ENCODE measurements at regions not wholly inside any gene's neighbourhood (a gene's known extent, or its start where the extent isn't known, plus 50 kb on each side); places are given as distances from the start of the nearest gene placed in this dataset.
"Not testable (repeated sequence)": the region's sequence is repeated elsewhere in the genome, so short reads cannot be mapped to it uniquely, and the experiment has no call there.

- no peaks in the 10 kb centered on the region for H3K4me1 Mint-ChIP-seq (ENCODE audit: unreplicated experiment)
- no peak overlapping the region for H3K4me3 Mint-ChIP-seq (ENCODE audit: unreplicated experiment)
- H3K27me3 Mint-ChIP-seq (ENCODE audit: unreplicated experiment): no peaks in the 10 kb centered on the region
- no peaks in the 10 kb centered on the region for H3K36me3 Mint-ChIP-seq (ENCODE audit: unreplicated experiment)
- DNase-seq (ENCODE audit: extremely low spot score, unreplicated experiment): no peak
- H3K27ac Mint-ChIP-seq (ENCODE audit: unreplicated experiment): no peak overlapping the region
- H3K9me3 Mint-ChIP-seq (ENCODE audit: unreplicated experiment): peaks cover 17% of the 10 kb centered on the region
- no peak for TF ChIP-seq CTCF (IDR thresholded peaks at IDR 0.05)
Observed at GRCh38 chr2:77767388-77768076, 245.4 kb upstream of the LRRTM4 start.

GRCh38 chr2:77768508-77768907, 246.3 kb upstream of the LRRTM4 start:
- Mint-ChIP-seq H3K4me1 (ENCODE audit: unreplicated experiment) (no peaks in the 10 kb centered on the region), H3K4me3 (ENCODE audit: unreplicated experiment) (no peak overlapping the region), H3K9me3 (ENCODE audit: unreplicated experiment) (peaks cover 17% of the 10 kb centered on the region), H3K27me3 (ENCODE audit: unreplicated experiment) (no peaks in the 10 kb centered on the region), H3K36me3 (ENCODE audit: unreplicated experiment) (no peaks in the 10 kb centered on the region), H3K27ac (ENCODE audit: unreplicated experiment) (no peak overlapping the region)
- TF ChIP-seq CTCF (IDR thresholded peaks at IDR 0.05): no peak
- no peak for DNase-seq (ENCODE audit: extremely low spot score, unreplicated experiment)

- Mint-ChIP-seq H3K4me3 (ENCODE audit: unreplicated experiment) (no peak overlapping the region), H3K27me3 (ENCODE audit: unreplicated experiment) (no peaks in the 10 kb centered on the region), H3K36me3 (ENCODE audit: unreplicated experiment) (no peaks in the 10 kb centered on the region), H3K27ac (ENCODE audit: unreplicated experiment) (no peak overlapping the region), H3K9me3 (ENCODE audit: unreplicated experiment) (peaks cover 44% of the 10 kb centered on the region), H3K4me1 (ENCODE audit: unreplicated experiment) (no peaks in the 10 kb centered on the region)
- DNase-seq (ENCODE audit: extremely low spot score, unreplicated experiment): no peak
- TF ChIP-seq CTCF (IDR thresholded peaks at IDR 0.05): no peak
Observed at GRCh38 chr2:77778917-77779316, 256.7 kb upstream of the LRRTM4 start.

- not testable (repeated sequence) for H3K36me3 Mint-ChIP-seq (ENCODE audit: unreplicated experiment); H3K27me3 Mint-ChIP-seq (ENCODE audit: unreplicated experiment); DNase-seq (ENCODE audit: extremely low spot score, unreplicated experiment); H3K4me3 Mint-ChIP-seq (ENCODE audit: unreplicated experiment); H3K27ac Mint-ChIP-seq (ENCODE audit: unreplicated experiment); H3K4me1 Mint-ChIP-seq (ENCODE audit: unreplicated experiment)
- peaks cover 36% of the 10 kb centered on the region for H3K9me3 Mint-ChIP-seq (ENCODE audit: unreplicated experiment)
Observed at GRCh38 chr2:77793500-77793899, 271.3 kb upstream of the LRRTM4 start.

- no peak for DNase-seq (ENCODE audit: extremely low spot score, unreplicated experiment)
- TF ChIP-seq CTCF (IDR thresholded peaks at IDR 0.05): no peak
- H3K9me3 Mint-ChIP-seq (ENCODE audit: unreplicated experiment): peaks cover 21% of the 10 kb centered on the region
- H3K4me3 Mint-ChIP-seq (ENCODE audit: unreplicated experiment): no peak overlapping the region
- H3K4me1 Mint-ChIP-seq (ENCODE audit: unreplicated experiment): no peaks in the 10 kb centered on the region
- no peaks in the 10 kb centered on the region for H3K27me3 Mint-ChIP-seq (ENCODE audit: unreplicated experiment)
- H3K36me3 Mint-ChIP-seq (ENCODE audit: unreplicated experiment): no peaks in the 10 kb centered on the region
- H3K27ac Mint-ChIP-seq (ENCODE audit: unreplicated experiment): no peak overlapping the region
Observed at GRCh38 chr2:77796397-77796796, 274.2 kb upstream of the LRRTM4 start.

GRCh38 chr2:77797088-77797487, 274.9 kb upstream of the LRRTM4 start:
- Mint-ChIP-seq H3K4me1 (ENCODE audit: unreplicated experiment) (no peaks in the 10 kb centered on the region), H3K4me3 (ENCODE audit: unreplicated experiment) (no peak overlapping the region), H3K27ac (ENCODE audit: unreplicated experiment) (no peak overlapping the region), H3K36me3 (ENCODE audit: unreplicated experiment) (no peaks in the 10 kb centered on the region), H3K27me3 (ENCODE audit: unreplicated experiment) (no peaks in the 10 kb centered on the region), H3K9me3 (ENCODE audit: unreplicated experiment) (peaks cover 16% of the 10 kb centered on the region)
- no peak for TF ChIP-seq CTCF (IDR thresholded peaks at IDR 0.05)
- DNase-seq (ENCODE audit: extremely low spot score, unreplicated experiment): no peak
